Liver (tissue), 9 donors: ENCODE measurements at regions not wholly inside any gene's neighbourhood (a gene's known extent, or its start where the extent isn't known, plus 50 kb on each side); places are given as distances from the start of the nearest gene placed in this dataset. TPM values are rescaled to one million over a fixed set of nuclear protein-coding genes. Genes with fewer than 3 reads are reported as not detected.
A peak's percentile ranks its signal among the peaks of the same experiment; 100 is the strongest.

ENCODE experiments used
- DNase-seq: peaks from one replicate; pipeline ENCODE4 v3.0.0-alpha.2; 2017; ENCODE audit warnings: low spot score
- H3K27ac ChIP-seq, 2 donors: one replicate each; pipeline ENCODE4 v1.7.0; 2013; ENCODE audit warnings: inconsistent platforms in 2 of 2, low read length in 2 of 2, control low read depth in 1 of 2, low read depth in 1 of 2, mild to moderate bottlenecking in 1 of 2
- H3K27me3 ChIP-seq, 4 donors: one replicate each; pipeline versions ENCODE4 v1.6.1 to v1.7.0; 2013; ENCODE audit warnings: low read length in 3 of 4, inconsistent platforms in 1 of 4, mild to moderate bottlenecking in 1 of 4, moderate library complexity in 1 of 4; ENCODE audit not compliant: control insufficient read depth in 4 of 4, insufficient read depth in 4 of 4
- H3K36me3 ChIP-seq, 4 donors: one replicate each; pipeline versions ENCODE4 v1.6.1 to v1.7.0; 2013; ENCODE audit warnings: low read length in 3 of 4, mild to moderate bottlenecking in 3 of 4, low read depth in 1 of 4, moderate library complexity in 1 of 4; ENCODE audit not compliant: control insufficient read depth in 4 of 4, insufficient read depth in 3 of 4
- H3K4me1 ChIP-seq, 4 donors: one replicate each; pipeline versions ENCODE4 v1.6.1 to v1.7.0; 2013; ENCODE audit warnings: low read length in 3 of 4, mild to moderate bottlenecking in 3 of 4, moderate library complexity in 1 of 4; ENCODE audit not compliant: control insufficient read depth in 4 of 4, insufficient read depth in 4 of 4
- H3K4me3 ChIP-seq, 3 donors: one replicate each; pipeline versions ENCODE4 v1.6.1 to v1.7.0; 2013; ENCODE audit warnings: low read length in 3 of 3, control low read depth in 1 of 3, low read depth in 1 of 3, mild to moderate bottlenecking in 1 of 3
- H3K9ac ChIP-seq, 2 donors: one replicate each; pipeline ENCODE4 v1.7.0; 2013; ENCODE audit warnings: low read length in 2 of 2, mild to moderate bottlenecking in 2 of 2, moderate library complexity in 2 of 2, control low read depth in 1 of 2, low read depth in 1 of 2
- H3K9me3 ChIP-seq, 4 donors: one replicate each; pipeline versions ENCODE4 v1.6.1 to v1.7.0; 2013; ENCODE audit warnings: low read length in 3 of 4; ENCODE audit not compliant: control insufficient read depth in 4 of 4
- EGR1 ChIP-seq, 2 donors: IDR thresholded peaks; 2 replicates each; pipeline ENCODE4 v1.6.1; 2016 to 2018; ENCODE audit warnings: antibody characterized with exemption in 2 of 2, low read depth in 2 of 2
- FOXA2 ChIP-seq: IDR thresholded peaks from 2 replicates; pipeline ENCODE4 v1.6.1; 2016; ENCODE audit warnings: antibody characterized with exemption
- HNF4G ChIP-seq: IDR thresholded peaks from 2 replicates; pipeline ENCODE4 v1.6.1; 2016; ENCODE audit warnings: antibody characterized with exemption
- JUND ChIP-seq, 2 donors: IDR thresholded peaks; 2 replicates each; pipeline ENCODE4 v1.6.1; 2016; ENCODE audit warnings: antibody characterized with exemption in 2 of 2
- MAX ChIP-seq: IDR thresholded peaks from 2 replicates; pipeline ENCODE4 v1.6.1; 2016; ENCODE audit warnings: antibody characterized with exemption
- NR2F2 ChIP-seq: IDR thresholded peaks from 2 replicates; pipeline ENCODE4 v1.6.1; 2016; ENCODE audit warnings: antibody characterized with exemption
- RXRA ChIP-seq, 2 donors: IDR thresholded peaks; 2 replicates each; pipeline ENCODE4 v1.6.1; 2017 to 2018; ENCODE audit warnings: antibody characterized with exemption in 2 of 2, mild to moderate bottlenecking in 1 of 2
- SP1 ChIP-seq: IDR thresholded peaks from 2 replicates; pipeline ENCODE4 v1.6.1; 2018; ENCODE audit warnings: antibody characterized with exemption, mild to moderate bottlenecking
- TAF1 ChIP-seq: conservative IDR thresholded peaks from 2 replicates; pipeline ENCODE4 v1.6.1; 2016; ENCODE audit warnings: antibody characterized with exemption, mild to moderate bottlenecking
- YY1 ChIP-seq: IDR thresholded peaks from 2 replicates; pipeline ENCODE4 v1.6.1; 2016; ENCODE audit warnings: antibody characterized with exemption, mild to moderate bottlenecking
- WGBS: extraction: QIAGEN DNeasy Blood & Tissue Kit; methylation state at CpG from one replicate; pipeline ENCODE4 v1.1.7; 2013; 5-methylcytosine and 5-hydroxymethylcytosine counted together
- small RNA-seq: library from RNA; depleted of rRNA; stranded (forward); fragments of <200 nt; gene quantifications from one replicate; pipeline ENCODE3, GENCODE V24; 2014
- TF ChIP-seq, protein P1 (sequence below): fragments of 150-350 bp; IDR thresholded peaks from 2 replicates; pipeline ENCODE4 v1.5.1; 2017; ENCODE audit warnings: improper control_type of control experiment, low read depth, low read length; ENCODE audit not compliant: missing input control
- TF ChIP-seq, protein P2 (sequence below): IDR thresholded peaks from 2 replicates; pipeline ENCODE4 v1.6.1; 2016; ENCODE audit warnings: antibody characterized with exemption
- TF ChIP-seq, protein P3 (sequence below): IDR thresholded peaks from 2 replicates; pipeline ENCODE4 v1.6.1; 2016; ENCODE audit warnings: antibody characterized with exemption, mild to moderate bottlenecking
- donor health status: healthy.
- donor health status: healthy.
- donor health status: healthy.
- donor health status: healthy.
- donor health status: healthy.

- H3K27ac ChIP-seq: no peak overlapping the region
- H3K4me3 ChIP-seq: no peak overlapping the region
- H3K9ac ChIP-seq: no peak overlapping the region
- no peak for DNase-seq
- H3K9me3 ChIP-seq: no peaks in the 10 kb centered on the region
- TF ChIP-seq MAX (no peak), FOXA2 (no peak), RXRA (IDR thresholded peaks at IDR 0.05) (no peak)
- TF ChIP-seq, protein P1, sequence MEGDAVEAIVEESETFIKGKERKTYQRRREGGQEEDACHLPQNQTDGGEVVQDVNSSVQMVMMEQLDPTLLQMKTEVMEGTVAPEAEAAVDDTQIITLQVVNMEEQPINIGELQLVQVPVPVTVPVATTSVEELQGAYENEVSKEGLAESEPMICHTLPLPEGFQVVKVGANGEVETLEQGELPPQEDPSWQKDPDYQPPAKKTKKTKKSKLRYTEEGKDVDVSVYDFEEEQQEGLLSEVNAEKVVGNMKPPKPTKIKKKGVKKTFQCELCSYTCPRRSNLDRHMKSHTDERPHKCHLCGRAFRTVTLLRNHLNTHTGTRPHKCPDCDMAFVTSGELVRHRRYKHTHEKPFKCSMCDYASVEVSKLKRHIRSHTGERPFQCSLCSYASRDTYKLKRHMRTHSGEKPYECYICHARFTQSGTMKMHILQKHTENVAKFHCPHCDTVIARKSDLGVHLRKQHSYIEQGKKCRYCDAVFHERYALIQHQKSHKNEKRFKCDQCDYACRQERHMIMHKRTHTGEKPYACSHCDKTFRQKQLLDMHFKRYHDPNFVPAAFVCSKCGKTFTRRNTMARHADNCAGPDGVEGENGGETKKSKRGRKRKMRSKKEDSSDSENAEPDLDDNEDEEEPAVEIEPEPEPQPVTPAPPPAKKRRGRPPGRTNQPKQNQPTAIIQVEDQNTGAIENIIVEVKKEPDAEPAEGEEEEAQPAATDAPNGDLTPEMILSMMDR: no peak
- TF ChIP-seq, protein P2, sequence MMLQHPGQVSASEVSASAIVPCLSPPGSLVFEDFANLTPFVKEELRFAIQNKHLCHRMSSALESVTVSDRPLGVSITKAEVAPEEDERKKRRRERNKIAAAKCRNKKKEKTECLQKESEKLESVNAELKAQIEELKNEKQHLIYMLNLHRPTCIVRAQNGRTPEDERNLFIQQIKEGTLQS: no peak
- TF ChIP-seq, protein P3, sequence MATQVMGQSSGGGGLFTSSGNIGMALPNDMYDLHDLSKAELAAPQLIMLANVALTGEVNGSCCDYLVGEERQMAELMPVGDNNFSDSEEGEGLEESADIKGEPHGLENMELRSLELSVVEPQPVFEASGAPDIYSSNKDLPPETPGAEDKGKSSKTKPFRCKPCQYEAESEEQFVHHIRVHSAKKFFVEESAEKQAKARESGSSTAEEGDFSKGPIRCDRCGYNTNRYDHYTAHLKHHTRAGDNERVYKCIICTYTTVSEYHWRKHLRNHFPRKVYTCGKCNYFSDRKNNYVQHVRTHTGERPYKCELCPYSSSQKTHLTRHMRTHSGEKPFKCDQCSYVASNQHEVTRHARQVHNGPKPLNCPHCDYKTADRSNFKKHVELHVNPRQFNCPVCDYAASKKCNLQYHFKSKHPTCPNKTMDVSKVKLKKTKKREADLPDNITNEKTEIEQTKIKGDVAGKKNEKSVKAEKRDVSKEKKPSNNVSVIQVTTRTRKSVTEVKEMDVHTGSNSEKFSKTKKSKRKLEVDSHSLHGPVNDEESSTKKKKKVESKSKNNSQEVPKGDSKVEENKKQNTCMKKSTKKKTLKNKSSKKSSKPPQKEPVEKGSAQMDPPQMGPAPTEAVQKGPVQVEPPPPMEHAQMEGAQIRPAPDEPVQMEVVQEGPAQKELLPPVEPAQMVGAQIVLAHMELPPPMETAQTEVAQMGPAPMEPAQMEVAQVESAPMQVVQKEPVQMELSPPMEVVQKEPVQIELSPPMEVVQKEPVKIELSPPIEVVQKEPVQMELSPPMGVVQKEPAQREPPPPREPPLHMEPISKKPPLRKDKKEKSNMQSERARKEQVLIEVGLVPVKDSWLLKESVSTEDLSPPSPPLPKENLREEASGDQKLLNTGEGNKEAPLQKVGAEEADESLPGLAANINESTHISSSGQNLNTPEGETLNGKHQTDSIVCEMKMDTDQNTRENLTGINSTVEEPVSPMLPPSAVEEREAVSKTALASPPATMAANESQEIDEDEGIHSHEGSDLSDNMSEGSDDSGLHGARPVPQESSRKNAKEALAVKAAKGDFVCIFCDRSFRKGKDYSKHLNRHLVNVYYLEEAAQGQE: no peak
- no peaks in the 10 kb centered on the region for H3K27me3 ChIP-seq
- no peaks in the 10 kb centered on the region for H3K36me3 ChIP-seq
- 70% methylated on average over 9 of the region's 9 CpGs for WGBS
- no peaks in the 10 kb centered on the region for H3K4me1 ChIP-seq
These were observed 53.1 kb upstream of the ZNF648 start for GRCh38 chr1:182114627-182115023.

DNA sequence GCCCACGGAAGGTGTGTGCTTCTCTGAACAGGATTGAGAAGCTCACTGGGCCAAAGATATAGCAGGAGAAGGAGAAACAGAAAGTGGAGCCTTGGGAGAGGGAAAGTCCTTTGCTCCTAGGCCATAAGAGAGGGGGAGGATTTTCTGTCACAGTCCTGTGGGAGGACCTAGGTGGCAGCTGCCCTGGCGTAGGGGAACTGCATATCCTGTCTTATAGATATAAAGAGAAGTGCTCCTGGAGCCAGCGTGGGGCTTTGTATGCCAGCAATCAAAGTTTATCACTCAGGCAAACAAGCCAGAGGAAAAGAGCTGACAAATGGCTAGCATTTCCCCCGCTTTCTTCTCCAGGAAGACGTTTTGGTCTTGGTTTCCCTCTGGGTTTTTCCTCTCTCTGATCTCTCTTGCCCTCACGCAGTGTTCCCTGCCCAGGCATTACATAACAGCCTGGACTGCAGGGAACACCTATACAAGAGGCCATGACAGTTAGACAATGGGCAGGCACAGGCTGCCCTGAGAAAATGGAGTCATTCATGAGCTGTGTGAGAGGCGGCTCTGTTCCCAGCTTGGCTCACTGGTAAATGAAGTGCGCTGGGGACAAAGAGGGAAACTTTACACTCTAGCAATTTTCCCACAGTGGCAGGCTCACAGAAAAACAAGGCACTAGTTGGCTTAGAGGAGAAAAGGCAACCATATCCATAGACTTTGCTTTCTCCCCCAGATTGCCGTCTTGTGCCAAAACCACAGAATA, 52.5 kb upstream of the ZNF648 start:
- H3K27me3 ChIP-seq: no peaks in the 10 kb centered on the region
- TF ChIP-seq JUND (IDR thresholded peaks at IDR 0.05): no peak
- TF ChIP-seq RXRA (IDR thresholded peaks at IDR 0.05): no peak
- TF ChIP-seq NR2F2: peak; percentile 37
- no peak overlapping the region for H3K4me3 ChIP-seq
- H3K9me3 ChIP-seq: no peaks in the 10 kb centered on the region
- no peak overlapping the region for H3K27ac ChIP-seq
- no peaks in the 10 kb centered on the region for H3K36me3 ChIP-seq
- H3K9ac ChIP-seq: no peak overlapping the region
- 71% methylated on average over 9 of the region's 9 CpGs for WGBS
- no peaks in the 10 kb centered on the region for H3K4me1 ChIP-seq
- no peak for DNase-seq

DNA sequence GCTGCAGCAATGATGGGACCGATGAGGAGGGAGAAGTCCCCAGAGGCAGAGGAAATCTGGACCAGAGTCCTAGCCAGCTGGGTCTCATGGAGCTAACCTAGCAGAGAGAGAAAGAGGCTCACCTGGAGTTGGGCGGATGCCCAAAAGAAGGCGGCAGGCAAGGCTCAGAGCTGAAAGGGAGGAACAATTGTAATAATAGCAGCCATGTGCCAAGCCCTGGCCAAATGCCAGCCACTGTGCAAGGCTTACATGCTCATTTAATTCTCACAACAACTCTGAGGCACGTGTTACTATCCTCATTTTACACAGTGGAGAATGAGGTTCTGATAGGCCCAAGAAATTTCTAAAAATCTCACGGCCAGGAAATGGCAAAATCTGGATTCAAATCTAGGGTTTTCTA, 50.0 kb upstream of the ZNF648 start:
- no peaks in the 10 kb centered on the region for H3K36me3 ChIP-seq
- H3K27me3 ChIP-seq: no peaks in the 10 kb centered on the region
- H3K9me3 ChIP-seq: no peaks in the 10 kb centered on the region
- 88% methylated on average over 5 of the region's 5 CpGs for WGBS
- H3K4me1 ChIP-seq: no peaks in the 10 kb centered on the region
- no peak for TF ChIP-seq EGR1 (IDR thresholded peaks at IDR 0.05; ENCODE audit: low read depth in 2 of 2)
- TF ChIP-seq SP1: no peak
- TF ChIP-seq HNF4G: no peak
- no peak for TF ChIP-seq TAF1
- TF ChIP-seq YY1: no peak
- no peak overlapping the region for H3K9ac ChIP-seq
- no peak overlapping the region for H3K4me3 ChIP-seq
- H3K27ac ChIP-seq: no peak overlapping the region
- no peak for DNase-seq

Small RNA genes in the stretch of these regions (small RNA-seq; reads per million reads assigned to genes)
- not detected for gene RNU6-152P
